ENCODE measurements at regions not wholly inside any gene's neighbourhood (a gene's known extent, or its start where the extent isn't known, plus 50 kb on each side); places are given as distances from the start of the nearest gene placed in this dataset.

GRCh38 chr4:149062997-149063396, 620.8 kb upstream of the NR3C2 start:
- TF ChIP-seq, protein P1, sequence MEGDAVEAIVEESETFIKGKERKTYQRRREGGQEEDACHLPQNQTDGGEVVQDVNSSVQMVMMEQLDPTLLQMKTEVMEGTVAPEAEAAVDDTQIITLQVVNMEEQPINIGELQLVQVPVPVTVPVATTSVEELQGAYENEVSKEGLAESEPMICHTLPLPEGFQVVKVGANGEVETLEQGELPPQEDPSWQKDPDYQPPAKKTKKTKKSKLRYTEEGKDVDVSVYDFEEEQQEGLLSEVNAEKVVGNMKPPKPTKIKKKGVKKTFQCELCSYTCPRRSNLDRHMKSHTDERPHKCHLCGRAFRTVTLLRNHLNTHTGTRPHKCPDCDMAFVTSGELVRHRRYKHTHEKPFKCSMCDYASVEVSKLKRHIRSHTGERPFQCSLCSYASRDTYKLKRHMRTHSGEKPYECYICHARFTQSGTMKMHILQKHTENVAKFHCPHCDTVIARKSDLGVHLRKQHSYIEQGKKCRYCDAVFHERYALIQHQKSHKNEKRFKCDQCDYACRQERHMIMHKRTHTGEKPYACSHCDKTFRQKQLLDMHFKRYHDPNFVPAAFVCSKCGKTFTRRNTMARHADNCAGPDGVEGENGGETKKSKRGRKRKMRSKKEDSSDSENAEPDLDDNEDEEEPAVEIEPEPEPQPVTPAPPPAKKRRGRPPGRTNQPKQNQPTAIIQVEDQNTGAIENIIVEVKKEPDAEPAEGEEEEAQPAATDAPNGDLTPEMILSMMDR (IDR thresholded peaks at IDR 0.05), result no peak
- TF ChIP-seq POLR2A (IDR thresholded peaks at IDR 0.05), result no peak
